ENCODE measurements at regions not wholly inside any gene's neighbourhood (a gene's known extent, or its start where the extent isn't known, plus 50 kb on each side); places are given as distances from the start of the nearest gene placed in this dataset.

DNA sequence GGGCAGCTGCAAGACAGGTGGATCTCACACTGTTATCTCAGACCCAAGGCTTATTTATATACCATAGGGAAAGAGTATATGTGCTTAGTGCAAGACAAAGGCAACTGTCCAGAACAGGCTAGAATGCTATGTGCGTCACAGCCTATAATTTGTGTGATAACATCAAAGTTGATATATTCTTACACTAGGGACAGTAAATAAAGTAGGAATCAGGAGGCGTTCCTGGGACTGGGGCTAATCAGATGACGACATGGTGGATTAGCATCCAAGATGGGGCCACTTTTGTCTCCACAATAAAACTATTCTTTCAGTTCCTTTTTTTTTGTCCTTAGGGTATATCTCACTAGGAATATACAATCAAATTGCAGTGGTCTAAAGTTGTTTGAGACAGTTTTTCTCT lies 54.9 kb upstream of the IER3 start:
- ATAC-seq = no peak

DNA sequence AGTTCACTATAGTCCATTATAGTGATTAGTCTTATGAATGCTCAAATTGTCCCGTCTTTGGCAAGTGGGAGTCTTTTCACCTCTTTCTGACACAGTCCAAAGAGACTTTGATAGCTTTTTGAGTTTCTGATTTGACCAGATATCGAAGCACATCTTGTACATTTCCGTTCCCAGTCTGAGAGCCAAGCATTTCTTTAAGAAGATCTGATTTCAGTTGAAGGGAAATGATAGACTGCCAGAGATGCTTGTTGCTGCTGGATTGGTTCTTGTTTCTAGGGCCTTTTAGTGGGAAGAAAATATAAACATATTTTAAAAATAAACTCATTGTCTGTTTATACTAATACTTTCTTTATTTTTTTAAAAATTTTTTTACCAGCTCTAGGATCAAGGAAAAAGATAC lies 54.1 kb upstream of the IER3 start:
- no peak for ATAC-seq
- TF ChIP-seq SNAI2 (CRISPR knock-in tag; IDR thresholded peaks at IDR 0.05) (no peak), BACH2 (CRISPR knock-in tag; IDR thresholded peaks at IDR 0.05; ENCODE audit: borderline replicate concordance) (no peak), ESRRG (CRISPR knock-in tag; IDR thresholded peaks at IDR 0.05) (no peak)
- TF ChIP-seq, protein P1, sequence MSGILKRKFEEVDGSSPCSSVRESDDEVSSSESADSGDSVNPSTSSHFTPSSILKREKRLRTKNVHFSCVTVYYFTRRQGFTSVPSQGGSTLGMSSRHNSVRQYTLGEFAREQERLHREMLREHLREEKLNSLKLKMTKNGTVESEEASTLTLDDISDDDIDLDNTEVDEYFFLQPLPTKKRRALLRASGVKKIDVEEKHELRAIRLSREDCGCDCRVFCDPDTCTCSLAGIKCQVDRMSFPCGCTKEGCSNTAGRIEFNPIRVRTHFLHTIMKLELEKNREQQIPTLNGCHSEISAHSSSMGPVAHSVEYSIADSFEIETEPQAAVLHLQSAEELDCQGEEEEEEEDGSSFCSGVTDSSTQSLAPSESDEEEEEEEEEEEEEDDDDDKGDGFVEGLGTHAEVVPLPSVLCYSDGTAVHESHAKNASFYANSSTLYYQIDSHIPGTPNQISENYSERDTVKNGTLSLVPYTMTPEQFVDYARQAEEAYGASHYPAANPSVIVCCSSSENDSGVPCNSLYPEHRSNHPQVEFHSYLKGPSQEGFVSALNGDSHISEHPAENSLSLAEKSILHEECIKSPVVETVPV (CRISPR knock-in tag; IDR thresholded peaks at IDR 0.05) = no peak

More for the DNA sequence above, 54.9 kb upstream of the IER3 start:
- no peak for TF ChIP-seq ARNTL (CRISPR knock-in tag; IDR thresholded peaks at IDR 0.05; ENCODE audit: borderline replicate concordance, low read depth)
- TF ChIP-seq ZNF70 (CRISPR knock-in tag; IDR thresholded peaks at IDR 0.05) = no peak
- TF ChIP-seq ESRRG (CRISPR knock-in tag; IDR thresholded peaks at IDR 0.05) = no peak
- no peak for TF ChIP-seq ZNF8 (CRISPR knock-in tag; IDR thresholded peaks at IDR 0.05)
- no peak for TF ChIP-seq GLIS3 (CRISPR knock-in tag; IDR thresholded peaks at IDR 0.05)
- TF ChIP-seq, protein P2, sequence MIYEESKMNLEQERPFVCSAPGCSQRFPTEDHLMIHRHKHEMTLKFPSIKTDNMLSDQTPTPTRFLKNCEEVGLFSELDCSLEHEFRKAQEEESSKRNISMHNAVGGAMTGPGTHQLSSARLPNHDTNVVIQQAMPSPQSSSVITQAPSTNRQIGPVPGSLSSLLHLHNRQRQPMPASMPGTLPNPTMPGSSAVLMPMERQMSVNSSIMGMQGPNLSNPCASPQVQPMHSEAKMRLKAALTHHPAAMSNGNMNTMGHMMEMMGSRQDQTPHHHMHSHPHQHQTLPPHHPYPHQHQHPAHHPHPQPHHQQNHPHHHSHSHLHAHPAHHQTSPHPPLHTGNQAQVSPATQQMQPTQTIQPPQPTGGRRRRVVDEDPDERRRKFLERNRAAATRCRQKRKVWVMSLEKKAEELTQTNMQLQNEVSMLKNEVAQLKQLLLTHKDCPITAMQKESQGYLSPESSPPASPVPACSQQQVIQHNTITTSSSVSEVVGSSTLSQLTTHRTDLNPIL (CRISPR knock-in tag; IDR thresholded peaks at IDR 0.05; ENCODE audit: low read depth) = no peak
- TF ChIP-seq RARB (CRISPR knock-in tag; IDR thresholded peaks at IDR 0.05) = no peak
- no peak for TF ChIP-seq ZFP3 (CRISPR knock-in tag; IDR thresholded peaks at IDR 0.05)
- TF ChIP-seq, protein P3, sequence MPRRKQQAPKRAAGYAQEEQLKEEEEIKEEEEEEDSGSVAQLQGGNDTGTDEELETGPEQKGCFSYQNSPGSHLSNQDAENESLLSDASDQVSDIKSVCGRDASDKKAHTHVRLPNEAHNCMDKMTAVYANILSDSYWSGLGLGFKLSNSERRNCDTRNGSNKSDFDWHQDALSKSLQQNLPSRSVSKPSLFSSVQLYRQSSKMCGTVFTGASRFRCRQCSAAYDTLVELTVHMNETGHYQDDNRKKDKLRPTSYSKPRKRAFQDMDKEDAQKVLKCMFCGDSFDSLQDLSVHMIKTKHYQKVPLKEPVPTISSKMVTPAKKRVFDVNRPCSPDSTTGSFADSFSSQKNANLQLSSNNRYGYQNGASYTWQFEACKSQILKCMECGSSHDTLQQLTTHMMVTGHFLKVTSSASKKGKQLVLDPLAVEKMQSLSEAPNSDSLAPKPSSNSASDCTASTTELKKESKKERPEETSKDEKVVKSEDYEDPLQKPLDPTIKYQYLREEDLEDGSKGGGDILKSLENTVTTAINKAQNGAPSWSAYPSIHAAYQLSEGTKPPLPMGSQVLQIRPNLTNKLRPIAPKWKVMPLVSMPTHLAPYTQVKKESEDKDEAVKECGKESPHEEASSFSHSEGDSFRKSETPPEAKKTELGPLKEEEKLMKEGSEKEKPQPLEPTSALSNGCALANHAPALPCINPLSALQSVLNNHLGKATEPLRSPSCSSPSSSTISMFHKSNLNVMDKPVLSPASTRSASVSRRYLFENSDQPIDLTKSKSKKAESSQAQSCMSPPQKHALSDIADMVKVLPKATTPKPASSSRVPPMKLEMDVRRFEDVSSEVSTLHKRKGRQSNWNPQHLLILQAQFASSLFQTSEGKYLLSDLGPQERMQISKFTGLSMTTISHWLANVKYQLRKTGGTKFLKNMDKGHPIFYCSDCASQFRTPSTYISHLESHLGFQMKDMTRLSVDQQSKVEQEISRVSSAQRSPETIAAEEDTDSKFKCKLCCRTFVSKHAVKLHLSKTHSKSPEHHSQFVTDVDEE (CRISPR knock-in tag; IDR thresholded peaks at IDR 0.05) = no peak
- no peak for TF ChIP-seq TOX (CRISPR knock-in tag; IDR thresholded peaks at IDR 0.05; ENCODE audit: borderline replicate concordance)
- TF ChIP-seq, protein P1 (CRISPR knock-in tag; IDR thresholded peaks at IDR 0.05) = no peak

DNA sequence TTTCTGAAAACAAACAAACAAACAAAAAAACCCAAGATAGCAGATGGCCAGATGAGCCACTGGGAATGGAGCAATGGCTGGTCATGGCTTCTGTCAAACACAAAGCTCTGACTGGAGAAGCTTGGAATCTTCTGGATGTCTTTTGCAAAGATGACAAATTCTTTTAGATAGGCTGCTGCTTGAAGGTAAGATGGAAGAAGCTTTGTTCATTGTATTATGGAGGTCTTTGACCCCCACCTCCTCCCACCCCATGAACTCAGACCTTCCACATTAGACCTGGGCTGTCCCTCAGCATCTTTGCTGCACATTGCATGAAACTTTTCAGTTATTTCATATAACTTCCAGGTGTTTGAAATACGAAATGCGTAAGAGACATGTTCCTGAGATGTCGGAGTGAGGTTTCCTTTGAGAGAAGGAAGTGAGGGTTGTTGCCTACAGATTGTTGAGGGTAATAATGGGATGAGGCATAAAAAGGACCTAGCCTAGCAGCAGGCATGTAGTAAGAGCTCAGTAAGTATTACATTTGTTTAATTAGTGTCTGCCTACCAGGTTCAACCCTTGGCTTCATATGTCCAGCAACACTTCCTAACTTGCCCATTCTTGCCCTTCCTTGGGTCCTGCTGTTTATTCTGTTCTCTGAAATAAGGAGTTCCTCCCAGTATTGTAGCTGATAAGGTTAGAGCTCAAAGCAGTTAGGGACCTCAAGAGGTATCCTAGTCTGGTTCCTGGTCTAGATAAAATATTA lies 51.4 kb upstream of the IER3 start:
- TF ChIP-seq GLIS3 (CRISPR knock-in tag; IDR thresholded peaks at IDR 0.05) (no peak), ZFP30 (CRISPR knock-in tag; IDR thresholded peaks at IDR 0.05) (no peak)
- ATAC-seq = no peak

All from SK-N-SH treated with all-trans-retinoic acid at 6 μM for 48 hours (cell line).